Islet of Langerhans (tissue), 1 donor: ENCODE measurements at regions not wholly inside any gene's neighbourhood (a gene's known extent, or its start where the extent isn't known, plus 50 kb on each side); places are given as distances from the start of the nearest gene placed in this dataset.
"Not testable (repeated sequence)": the region's sequence is repeated elsewhere in the genome, so short reads cannot be mapped to it uniquely, and the experiment has no call there.

ENCODE experiments used
- FAIRE-seq: peaks from one replicate; lab custom pipeline; 2011; peaks lifted over from hg19 to GRCh38; lab: Jason Lieb, UNC

DNA sequence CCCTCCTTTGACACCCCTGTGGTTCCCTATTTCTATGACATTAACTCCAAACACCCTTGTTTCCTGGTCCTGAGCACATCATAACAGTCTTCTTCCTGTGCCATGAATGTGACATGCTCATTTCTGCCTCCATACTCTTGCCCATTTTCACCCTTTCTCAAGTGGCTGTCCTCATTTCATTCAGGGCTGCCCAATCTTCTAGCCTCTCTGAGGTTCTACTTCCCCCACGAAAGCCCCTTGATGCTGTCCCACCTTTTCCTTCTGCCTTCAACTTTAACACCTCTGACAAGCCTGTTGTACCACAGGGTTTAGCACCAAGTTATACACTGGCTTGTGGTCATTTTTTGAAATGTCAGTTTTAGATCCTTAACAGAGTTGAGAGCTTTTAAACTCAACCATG is 136.2 kb upstream of the BOD1L1 start:
- no peak for FAIRE-seq

DNA sequence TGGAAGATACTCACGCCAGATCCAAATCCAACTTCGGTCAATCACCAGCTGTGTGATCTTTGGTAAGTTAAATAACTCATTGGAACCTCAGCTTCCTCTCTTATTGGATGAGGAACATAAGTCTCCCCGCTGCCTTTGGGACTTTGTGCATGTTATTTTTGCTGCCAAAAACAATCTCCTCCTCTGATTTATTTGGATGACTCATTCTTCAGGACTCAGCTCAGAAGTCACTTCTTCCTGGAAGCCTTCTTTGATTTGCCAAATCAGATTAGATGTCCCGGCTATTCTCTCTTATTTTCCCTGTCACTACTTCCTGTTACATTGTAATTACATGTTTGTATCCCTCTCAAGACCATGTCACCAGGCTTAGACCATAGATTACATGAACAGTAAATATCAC is 138.0 kb upstream of the BOD1L1 start:
- FAIRE-seq, result no peak

DNA sequence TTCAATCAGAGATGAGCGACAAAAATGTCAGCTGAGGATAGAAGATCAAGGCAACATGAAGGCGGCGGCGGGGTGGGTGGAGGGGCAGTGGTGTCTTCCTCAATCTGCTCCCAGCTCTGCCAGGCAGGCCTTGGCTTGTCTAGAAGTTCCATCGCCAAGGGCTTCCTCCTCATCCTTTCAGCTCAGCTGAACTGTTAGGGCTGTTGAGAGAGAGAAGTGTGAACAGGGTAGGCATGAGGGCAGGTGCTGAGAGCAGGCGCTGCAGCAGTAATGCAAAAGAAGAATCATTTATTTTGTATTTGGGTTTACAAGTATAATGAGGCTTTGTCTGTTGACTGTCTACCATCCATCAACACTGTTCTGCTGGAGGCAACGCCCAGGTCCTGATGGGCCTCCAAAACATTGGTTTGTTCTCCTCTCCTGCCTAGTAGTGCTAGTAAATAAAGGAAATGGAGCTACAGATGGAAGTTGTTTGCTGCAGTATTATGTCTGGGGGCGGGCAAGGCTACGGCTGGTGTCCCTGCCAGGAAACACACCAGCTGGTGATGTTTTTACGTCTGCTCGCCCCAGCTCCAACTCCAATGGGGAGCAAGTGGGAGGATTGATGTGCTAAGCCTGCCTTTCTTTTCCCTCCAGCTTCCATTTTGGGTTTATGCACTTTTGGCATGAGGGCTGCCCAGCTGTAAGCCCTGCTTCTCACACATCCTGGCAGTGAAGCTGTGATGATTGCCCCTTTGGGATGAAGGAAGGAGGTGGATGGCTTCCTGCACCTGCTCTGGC is 139.4 kb upstream of the BOD1L1 start:
- FAIRE-seq, result no peak

DNA sequence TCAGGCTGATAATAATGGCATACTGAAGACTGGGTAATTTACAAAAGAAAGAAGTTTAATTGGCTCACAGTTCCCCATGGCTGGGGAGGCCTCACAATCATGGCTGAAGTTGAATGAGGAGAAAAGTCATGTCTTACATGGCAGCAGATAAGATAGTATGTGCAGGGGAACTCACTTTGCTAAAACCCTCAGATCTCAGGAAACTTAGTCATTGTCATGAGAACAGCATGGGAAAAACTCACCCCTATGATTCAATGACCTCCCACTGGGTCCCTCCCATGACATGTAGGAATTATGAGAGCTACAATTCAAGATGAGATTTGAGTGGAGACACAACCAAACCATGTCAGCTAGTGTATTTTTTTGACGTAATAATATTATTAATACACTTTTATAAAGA is 149.8 kb upstream of the BOD1L1 start:
- no peak for FAIRE-seq

DNA sequence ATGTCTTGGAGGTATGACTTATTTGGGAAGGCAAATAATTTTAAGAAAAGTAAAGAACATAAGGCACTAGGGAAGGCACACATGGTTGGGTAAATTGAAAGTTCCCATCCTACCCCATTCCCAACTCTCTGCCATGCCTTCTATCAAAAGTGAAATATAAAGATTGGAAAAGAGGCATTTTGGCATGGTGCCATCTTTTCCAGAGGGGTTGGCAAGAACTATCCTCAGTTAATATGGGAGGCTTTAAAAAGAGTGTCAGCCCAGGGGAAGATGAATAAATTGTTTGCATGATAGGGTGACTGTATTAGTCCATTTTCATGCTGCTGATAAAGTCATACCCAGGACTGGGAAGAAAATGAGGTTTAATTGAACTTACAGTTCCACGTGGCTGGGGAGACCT is 150.8 kb upstream of the BOD1L1 start:
- no peak for FAIRE-seq

DNA sequence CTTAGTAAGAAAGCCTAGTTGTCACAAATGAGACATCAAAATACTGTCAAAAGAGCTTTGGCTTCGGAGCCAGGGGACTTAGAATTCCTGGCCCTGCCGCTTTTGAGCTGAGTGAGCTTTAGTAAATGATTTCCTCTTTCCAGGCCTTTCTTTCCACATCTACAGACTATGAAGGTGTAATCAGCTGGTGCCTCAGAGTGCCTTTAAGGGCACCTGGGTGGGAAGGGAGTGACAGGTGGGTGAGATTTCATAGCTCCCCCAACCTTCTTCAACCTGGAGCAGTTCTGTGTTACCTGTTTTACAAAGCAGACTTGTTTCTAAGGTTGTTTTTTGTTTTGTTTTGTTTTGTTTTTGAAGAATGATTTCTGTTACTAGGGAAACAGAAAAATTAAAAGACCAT is 154.7 kb upstream of the BOD1L1 start:
- no peak for FAIRE-seq

DNA sequence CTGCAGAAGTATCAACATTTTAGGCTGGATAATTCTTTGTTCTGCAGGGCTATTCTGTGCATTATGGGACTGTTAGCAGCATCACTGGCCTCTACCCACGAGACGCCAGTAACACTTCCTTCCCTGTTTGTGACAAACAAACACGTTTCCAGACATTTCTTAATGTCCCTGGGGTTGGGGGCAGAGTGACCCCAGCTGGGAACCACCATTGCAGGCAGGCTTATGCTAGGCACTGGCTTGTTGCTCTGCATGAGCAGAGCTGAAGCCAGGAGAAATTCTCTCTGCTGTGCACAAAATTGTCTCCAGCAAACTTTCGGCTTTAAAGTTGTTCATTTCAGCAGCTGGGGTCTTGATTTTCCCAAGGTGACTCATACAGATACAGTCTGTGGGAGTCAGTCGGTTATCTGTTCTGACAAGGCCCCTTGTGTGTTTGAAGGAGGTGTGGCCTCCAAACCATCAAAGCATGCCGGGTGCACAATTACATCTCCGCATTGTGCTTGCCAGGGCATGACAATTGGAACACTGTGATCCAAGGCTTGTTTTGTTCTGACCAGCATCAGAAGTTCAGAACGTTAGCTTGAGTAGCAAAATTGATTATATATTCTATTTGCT is 156.4 kb upstream of the BOD1L1 start:
- FAIRE-seq, result no peak

DNA sequence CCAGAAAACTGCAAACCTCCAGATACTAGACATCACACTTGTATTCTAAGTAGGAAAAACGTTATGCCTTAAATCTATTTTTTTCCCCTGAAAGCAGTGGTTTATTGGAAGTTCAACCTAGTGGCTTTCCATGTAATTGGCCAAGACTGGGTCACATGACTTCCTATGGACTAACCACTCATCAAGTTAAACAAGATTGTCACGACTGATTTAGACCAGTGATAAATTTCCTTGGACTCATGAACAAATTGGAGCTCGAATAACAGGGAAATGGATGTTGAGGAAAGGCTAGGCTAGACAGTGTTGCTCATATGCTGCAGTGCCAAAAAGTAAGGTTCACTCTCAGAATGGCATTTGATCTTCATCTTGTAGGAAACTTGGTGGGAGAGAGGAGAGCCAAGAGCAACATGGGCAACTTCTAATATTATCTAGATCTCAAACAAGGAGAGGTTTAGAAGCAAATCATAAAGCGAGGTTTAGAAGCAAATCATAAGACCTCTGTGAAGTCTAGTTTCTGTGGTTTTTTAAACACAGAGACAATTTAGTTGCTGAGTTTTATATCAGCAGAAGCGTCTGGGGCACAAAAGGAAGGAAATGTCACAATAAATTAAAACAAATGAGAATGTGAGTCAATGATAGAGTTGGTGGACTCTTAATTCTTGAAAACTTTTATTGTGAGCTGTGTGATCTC is 165.6 kb upstream of the BOD1L1 start:
- no peak for FAIRE-seq

DNA sequence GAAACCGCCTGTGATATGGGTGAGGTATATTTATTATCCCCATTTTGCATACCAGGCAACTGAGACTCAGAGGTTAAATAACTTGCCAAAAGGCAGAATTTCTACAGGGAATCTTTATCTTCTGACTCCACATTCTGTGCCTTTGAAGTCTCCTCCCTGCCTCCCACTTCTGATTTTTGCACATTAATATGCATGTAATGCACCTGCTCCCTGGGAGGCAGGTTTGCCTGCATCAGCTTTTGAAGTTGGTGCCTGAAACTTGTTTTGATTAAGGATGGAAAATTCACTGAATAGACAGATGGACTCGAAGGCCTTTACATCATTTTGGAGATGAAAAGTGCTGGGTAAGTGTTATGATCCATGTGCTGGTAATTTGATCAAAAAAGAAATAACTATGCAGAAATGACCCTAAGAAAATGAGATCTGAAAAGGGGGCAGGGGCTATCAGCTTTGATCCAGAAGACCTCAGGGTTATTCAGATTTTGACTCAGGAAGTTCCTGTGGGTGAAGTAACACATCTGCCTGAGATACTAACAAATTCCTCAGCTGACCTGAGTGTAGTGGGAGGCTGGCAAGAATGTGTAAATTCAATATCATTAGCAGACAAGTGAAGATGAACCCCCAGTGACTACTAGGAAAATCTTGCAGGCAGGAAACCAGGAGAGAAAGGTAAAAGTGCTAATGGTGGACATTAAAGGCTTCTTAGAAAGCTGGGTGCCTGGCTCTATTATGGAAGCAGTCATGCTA is 167.5 kb upstream of the BOD1L1 start:
- FAIRE-seq, result no peak

DNA sequence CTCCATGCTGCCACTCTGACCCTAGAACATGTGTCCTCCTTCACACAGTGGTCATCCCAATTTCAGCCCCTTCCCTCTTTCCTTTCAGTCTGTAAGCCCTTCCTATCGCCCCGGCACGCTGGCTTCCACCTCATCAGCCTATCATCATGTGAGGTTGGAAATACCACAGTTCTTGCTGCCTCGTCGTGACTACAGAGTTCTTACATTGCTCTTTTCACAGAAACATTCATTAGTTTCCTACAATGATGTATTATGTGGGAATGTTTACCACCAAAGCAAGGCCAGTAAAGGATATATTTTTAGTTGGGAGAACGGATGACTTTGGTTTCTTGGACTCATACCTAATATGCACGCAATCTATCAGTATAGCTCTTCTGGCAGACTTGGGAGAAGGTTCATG is 169.5 kb upstream of the BOD1L1 start:
- no peak for FAIRE-seq

DNA sequence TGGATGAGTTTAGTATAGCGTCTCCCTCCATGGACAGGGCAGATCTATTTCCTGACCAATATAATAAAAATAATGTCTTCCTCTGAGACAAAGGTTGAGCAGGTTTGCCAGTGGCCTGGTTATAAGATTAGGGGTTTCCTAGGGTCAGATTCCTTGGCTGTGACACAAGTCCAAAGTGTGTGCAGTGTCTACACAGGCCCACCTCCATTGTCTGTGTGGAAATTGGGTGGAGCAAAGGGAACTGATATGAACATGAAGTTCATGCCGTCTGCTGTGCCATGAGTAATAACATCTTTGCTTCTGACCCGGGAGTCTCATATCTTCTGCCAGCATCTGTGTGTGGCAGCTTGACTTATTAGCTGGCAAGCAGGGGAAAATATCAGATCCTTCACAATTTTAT is 187.7 kb upstream of the BOD1L1 start:
- no peak for FAIRE-seq

DNA sequence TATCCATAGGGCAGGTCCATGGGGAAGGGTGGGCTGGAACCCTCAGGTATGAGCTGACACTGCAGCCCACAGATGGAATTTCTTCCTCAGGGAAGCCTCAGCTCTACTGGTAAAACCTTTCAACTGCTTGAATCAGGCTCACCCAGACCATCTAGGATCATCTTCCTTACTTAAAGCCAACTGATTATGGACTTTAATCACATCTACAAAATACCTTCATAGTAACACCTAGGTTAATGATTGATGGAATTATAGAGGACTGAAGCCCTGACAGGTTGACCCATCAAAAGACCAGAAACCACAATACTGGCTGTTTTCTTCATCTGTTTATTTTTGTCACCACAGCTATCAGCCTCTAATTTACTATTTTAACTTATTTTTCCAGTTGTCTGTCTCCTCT is 188.9 kb upstream of the BOD1L1 start:
- no peak for FAIRE-seq

DNA sequence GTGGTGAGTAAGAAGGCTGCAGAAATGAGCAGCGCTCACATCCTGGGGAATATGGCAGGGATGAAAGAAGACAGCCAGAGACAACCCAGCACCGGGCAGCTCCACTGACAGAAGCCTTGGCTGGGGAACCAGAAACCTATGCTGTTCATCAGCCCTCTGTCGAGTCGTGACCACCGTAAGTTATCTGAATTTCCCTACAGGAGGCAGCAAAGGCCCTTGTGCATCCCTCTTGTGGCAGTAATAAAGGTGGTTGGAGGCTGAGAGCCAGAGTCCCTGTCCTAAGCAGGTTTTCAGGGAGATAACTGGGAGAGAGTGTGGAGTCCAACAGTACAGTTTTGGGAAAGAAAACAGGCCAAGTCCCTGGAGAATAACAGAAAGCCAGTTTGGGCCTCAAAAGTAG is 194.0 kb upstream of the BOD1L1 start:
- no peak for FAIRE-seq

DNA sequence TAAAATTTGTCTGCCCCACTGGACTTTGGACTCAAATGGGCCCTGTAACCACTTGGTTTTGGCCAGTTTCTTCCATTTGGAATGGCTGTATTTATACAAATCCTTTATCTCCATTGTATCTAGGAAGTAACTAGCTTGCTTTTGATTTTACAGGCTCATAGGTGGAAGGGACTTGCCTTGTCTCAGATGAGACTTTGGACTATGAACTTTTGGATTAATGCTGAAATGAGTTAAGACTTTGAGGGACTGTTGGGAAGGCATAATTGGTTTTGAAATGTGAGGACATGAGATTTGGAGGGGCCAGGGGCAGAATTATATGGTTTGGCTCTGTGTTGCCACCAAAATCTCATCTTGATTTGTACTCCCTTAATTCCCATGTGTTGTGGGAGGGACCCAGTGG is 198.3 kb upstream of the BOD1L1 start:
- not testable (repeated sequence) for FAIRE-seq

DNA sequence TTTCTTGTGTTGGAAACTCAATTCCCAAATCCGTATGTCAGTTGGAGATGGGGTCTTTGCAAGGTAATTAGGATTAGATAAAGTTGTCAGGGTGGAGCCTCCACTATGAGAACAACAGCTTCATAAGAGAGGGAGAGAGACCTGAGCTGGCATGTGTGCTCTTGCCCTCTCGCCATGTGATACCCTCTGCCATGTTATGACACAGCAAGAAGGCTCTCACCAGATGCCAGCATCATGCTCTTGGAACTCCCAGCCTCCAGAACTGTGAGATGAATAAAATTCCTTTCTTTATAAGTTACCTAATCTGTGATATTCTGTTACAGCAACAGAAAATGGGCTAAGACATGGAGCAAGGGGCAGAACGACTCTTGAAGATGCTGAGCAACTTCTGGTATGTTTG is 201.9 kb upstream of the BOD1L1 start:
- FAIRE-seq, result no peak

DNA sequence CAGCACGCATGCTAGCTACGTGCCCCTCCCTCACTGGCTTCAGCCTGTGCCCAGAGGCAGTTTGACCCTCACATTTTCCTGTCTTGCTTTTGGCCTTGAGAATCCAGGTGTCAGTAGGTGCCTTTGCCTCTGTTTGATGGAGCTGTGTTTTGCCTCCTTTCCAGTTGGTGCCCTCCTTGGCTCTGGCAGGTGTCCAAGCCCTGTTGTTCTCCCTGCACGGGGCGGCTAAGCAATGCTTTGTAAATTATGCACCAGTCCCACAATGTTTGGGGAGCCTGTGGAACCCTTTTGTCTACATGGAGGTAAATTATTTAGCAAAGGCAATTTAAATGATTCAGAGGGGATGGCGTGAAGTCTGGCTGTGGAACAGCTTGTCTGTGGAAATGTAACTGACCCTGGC is 202.9 kb upstream of the BOD1L1 start:
- FAIRE-seq, result no peak

DNA sequence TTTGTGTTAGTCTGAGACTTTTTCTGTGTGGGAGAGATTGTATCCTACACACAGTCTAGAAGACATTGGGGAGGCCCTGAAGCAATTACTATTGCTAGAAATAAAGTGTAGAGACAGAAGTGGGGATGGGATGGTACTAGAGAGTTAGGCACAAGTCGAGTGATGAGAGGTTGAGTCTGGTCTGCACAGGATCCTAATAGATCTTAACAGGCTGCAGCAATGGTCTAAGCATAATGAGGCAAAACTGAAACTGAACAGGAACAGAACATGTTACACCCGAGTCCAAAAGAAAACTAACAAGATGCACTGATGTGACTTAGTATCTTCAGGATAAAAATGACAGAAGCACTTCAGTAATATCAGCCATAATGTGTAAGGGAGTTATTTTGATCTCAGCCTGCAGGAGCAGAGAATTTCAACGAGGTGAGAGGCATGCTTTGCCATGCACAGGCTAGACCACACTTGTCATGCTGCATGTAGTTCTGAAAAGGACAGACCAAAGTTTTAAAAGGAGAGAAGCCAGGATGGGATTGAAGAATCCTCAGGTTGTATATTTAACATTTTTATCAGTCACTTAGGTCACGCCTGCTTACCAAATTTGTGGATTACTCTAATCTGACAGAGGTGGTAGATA is 205.8 kb upstream of the BOD1L1 start:
- FAIRE-seq, result no peak

DNA sequence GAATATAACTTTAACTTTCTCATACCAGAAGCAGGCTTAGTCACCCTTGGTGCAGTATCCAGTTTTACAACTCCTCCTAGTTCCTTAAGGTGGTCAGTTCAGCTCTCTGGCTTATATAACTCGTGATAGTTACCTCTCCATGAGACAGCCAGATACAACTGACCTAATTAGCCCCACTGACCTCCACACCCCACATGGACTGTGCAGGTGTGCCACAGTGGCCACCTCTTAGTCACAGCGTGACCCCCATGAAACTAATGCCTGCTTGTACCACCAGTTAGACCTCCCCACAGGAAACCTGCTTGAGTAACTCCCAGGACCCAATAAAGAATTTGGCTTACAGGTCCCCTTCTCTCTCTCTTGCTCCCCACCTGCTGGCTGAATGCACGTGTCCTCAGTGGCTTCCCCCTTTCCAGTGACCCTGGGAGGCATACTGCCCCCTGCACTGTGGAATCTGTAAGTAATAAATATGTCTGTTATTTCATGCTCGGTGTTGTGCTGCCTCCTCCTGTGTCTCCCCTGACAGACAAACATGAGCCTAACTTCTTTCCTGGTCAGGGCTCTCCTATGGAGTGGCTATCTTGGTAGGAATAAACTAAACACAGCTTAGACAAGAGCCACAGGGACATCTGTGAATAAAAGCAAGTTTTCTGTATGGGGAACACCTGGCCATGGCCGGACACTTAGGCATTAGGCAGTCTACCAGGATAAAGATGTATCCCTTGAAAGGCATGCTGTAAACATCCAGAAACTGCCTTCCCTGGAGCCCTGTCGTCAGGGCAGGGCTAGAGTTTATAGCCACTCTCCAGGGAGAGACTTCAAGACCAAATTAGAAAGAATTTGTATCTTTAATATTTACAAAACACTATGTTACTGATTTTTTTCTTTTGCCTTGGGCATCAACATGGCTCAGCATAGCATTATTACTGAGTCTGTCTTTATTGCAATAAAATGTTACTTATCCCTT is 209.7 kb upstream of the BOD1L1 start:
- FAIRE-seq, result no peak

DNA sequence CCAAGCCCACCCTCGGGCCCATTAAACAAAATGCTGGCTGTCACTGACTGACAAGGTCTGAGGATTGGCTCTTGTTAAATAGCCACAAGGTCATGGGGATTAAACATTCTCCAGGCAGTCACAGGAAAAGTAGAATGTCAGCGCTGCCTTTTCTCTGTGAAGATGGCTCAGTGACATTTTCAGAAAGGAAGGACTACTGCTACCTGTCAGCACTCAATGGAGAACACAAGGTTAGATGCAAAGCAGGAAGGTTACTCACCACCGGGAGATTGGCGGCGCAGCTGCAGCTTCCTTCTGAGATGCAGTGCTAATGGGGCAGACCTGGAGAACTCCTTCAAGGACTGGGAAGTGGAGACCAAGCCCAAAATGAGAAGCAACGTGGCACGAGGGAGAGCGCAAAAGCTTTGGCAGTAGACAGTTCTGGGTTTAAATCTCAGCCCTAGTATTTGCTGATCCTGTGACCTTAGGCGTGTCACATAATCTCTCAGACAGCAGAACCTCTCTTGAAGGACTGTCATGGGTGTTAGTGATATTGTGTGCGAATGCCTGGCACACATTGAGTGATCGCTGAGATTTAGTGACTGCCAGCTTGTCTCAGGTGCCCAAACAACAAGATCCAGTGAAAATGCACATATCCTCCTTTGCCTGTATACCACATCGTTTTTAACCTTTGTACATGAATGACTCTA is 213.1 kb upstream of the BOD1L1 start:
- FAIRE-seq, result no peak

DNA sequence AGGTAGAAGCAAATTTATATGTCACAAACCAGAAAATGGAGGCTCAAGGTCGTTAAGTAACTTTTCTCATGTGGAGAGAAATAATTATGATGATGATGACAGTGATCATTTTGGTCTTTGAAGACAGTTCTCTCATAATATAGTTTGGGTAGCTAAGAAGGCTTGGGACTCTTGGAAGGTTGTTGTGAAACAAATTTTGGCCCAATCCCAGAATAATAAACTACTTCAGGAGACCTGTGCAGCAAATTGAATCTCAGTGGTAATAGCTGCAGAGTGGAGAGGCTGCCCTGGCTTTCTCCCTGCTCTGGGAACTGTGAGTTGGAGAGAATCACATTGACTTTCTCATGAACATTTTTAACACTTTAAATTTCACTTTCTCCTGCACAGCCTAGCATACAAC is 217.2 kb upstream of the BOD1L1 start:
- no peak for FAIRE-seq

DNA sequence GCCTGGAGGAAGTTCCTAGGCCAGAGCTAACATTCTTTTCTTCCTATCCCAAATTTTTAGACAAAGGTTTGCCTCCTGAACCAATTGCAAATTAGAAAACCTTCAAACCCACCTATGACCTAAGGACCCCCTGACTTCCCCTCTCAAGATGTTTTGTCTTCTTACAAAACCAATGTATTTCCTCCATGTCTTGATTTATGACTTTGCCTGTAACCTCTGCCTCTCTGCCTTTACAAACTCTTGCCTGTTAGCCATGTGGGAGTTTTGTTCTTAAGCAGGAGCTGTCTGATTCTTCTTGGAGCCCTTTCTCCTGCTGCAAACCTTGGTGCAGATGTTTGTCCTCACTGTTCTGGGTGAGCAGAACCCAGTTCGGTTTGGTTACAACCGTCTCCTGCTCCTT is 222.3 kb upstream of the BOD1L1 start:
- no peak for FAIRE-seq
